SK-N-SH (cell line): ENCODE measurements at regions not wholly inside any gene's neighbourhood (a gene's known extent, or its start where the extent isn't known, plus 50 kb on each side); places are given as distances from the start of the nearest gene placed in this dataset.

Source experiments
- CTCF ChIA-PET: fragments of 300-600, 350-600 bp; formaldehyde crosslinking; extraction: SDS; loops from one replicate; lab custom pipeline; 2021; lab: Yijun Ruan, JAX
- POLR2A ChIA-PET: fragments of 350-600 bp; sonication (Branson Sonifier 250); formaldehyde crosslinking; extraction: SDS; loops from one replicate; lab custom pipeline; 2020; ENCODE audit warnings: antibody characterized with exemption, inconsistent platforms; lab: Yijun Ruan, JAX
- DNase-seq: peaks from one replicate; pipeline ENCODE4 v3.0.0; 2012
- H2AFZ ChIP-seq: fragments of 200-600 bp; sonication (generic); 2 replicates; pipeline ENCODE4 v1.8.1; 2016; ENCODE audit warnings: antibody characterized with exemption, mild to moderate bottlenecking, low read depth
- H3F3A ChIP-seq: fragments of 200-600 bp; sonication (generic); replicated peaks from 2 replicates; pipeline ENCODE3; 2016; ENCODE audit warnings: antibody characterized with exemption, mild to moderate bottlenecking; ENCODE audit not compliant: insufficient read depth
- H3K27ac ChIP-seq, 2 experiments: fragments of 200-500 bp in 1 of 2; fragments of 200-600 bp in 1 of 2; sonication (Bioruptor generic) in 1 of 2; sonication (generic), shearing (Covaris generic) in 1 of 2; 2 replicates each; pipeline versions ENCODE4 v1.5.1 to v1.6.1; 2014 to 2016; ENCODE audit warnings: low read depth in 2 of 2, inconsistent platforms in 1 of 2, low read length in 1 of 2, mild to moderate bottlenecking in 1 of 2, mixed read lengths in 1 of 2
- H3K27me3 ChIP-seq: fragments of 200-600 bp; sonication (generic), shearing (Covaris generic); 2 replicates; pipeline ENCODE4 v1.6.1; 2016; ENCODE audit warnings: mixed run types; ENCODE audit not compliant: insufficient read depth
- H3K36me3 ChIP-seq, 2 experiments: fragments of 200-500 bp in 1 of 2; fragments of 200-600 bp in 1 of 2; sonication (Bioruptor generic) in 1 of 2; sonication (generic) in 1 of 2; replicated peaks in 1 of 2; 2 replicates each; pipeline versions ENCODE3 to v1.5.1; 2014 to 2016; ENCODE audit warnings: low read length in 1 of 2, mild to moderate bottlenecking in 1 of 2; ENCODE audit not compliant: insufficient read depth in 2 of 2, control insufficient read depth in 1 of 2
- H3K4me1 ChIP-seq, 2 experiments: fragments of 200-500 bp in 1 of 2; fragments of 200-600 bp in 1 of 2; sonication (Bioruptor generic) in 1 of 2; sonication (generic), shearing (Covaris generic) in 1 of 2; 2 replicates each; pipeline versions ENCODE4 v1.5.1 to v1.6.1; 2014 to 2016; ENCODE audit warnings: low read depth in 1 of 2, low read length in 1 of 2, mixed run types in 1 of 2; ENCODE audit not compliant: insufficient read depth in 2 of 2, control insufficient read depth in 1 of 2
- H3K4me2 ChIP-seq: fragments of 200-600 bp; sonication (generic), shearing (Covaris generic); 2 replicates; pipeline ENCODE4 v1.6.1; 2017; ENCODE audit warnings: mixed run types
- H3K4me3 ChIP-seq, 2 experiments: fragments of 200-500 bp in 1 of 2; fragments of 200-600 bp in 1 of 2; sonication (Bioruptor generic) in 1 of 2; sonication (generic), shearing (Covaris generic) in 1 of 2; 2 replicates each; pipeline versions ENCODE4 v1.5.1 to v1.8.1; 2014 to 2016; ENCODE audit warnings: low read depth in 2 of 2, inconsistent platforms in 1 of 2, low read length in 1 of 2, mild to moderate bottlenecking in 1 of 2, mixed read lengths in 1 of 2, moderate library complexity in 1 of 2
- H3K79me2 ChIP-seq: fragments of 200-600 bp; sonication (generic); 2 replicates; pipeline ENCODE4 v1.8.1; 2017; ENCODE audit warnings: mild to moderate bottlenecking; ENCODE audit not compliant: insufficient read depth
- H3K9ac ChIP-seq: fragments of 200-600 bp; sonication (generic); 2 replicates; pipeline ENCODE4 v1.6.1; 2017; ENCODE audit warnings: mixed run types
- H3K9me2 ChIP-seq: fragments of 200-600 bp; sonication (generic); 2 replicates; pipeline ENCODE4 v1.6.1; 2017; ENCODE audit warnings: mixed run types
- H3K9me3 ChIP-seq: fragments of 200-600 bp; sonication (generic); 2 replicates; pipeline ENCODE4 v1.6.1; 2017; ENCODE audit warnings: mixed run types, mild to moderate bottlenecking, moderate library complexity
- H4K20me1 ChIP-seq: fragments of 200-600 bp; sonication (generic); 2 replicates; pipeline ENCODE4 v1.6.1; 2017; ENCODE audit warnings: mild to moderate bottlenecking, mixed run types; ENCODE audit not compliant: insufficient read depth
- CTCF ChIP-seq: fragments of 200-600 bp; sonication (generic); IDR thresholded peaks from 2 replicates; pipeline ENCODE4 v1.6.1; 2017; ENCODE audit warnings: antibody characterized with exemption, mild to moderate bottlenecking, moderate library complexity
- ELF1 ChIP-seq: IDR thresholded peaks from 2 replicates; pipeline ENCODE4 v1.4.0; 2012
- EZH2phosphoT487 ChIP-seq: fragments of 200-600 bp; sonication (generic); IDR thresholded peaks from 2 replicates; pipeline ENCODE4 v1.6.1; 2017; ENCODE audit warnings: low read depth, mixed run types, mild to moderate bottlenecking, antibody characterized with exemption, moderate library complexity, borderline replicate concordance
- FOXJ3 ChIP-seq: sonication (generic); formaldehyde crosslinking; IDR thresholded peaks from 2 replicates; pipeline ENCODE4 v1.5.1; 2020; ENCODE audit warnings: mild to moderate bottlenecking, missing genetic modification reagents
- MAX ChIP-seq: IDR thresholded peaks from 2 replicates; pipeline ENCODE4 v1.4.0; 2012; ENCODE audit warnings: low read depth
- MXI1 ChIP-seq: IDR thresholded peaks from 2 replicates; pipeline ENCODE4 v1.6.1; 2012; ENCODE audit warnings: mild to moderate bottlenecking, low read depth, low read length, improper control_type of control experiment
- TEAD4 ChIP-seq: IDR thresholded peaks from 2 replicates; pipeline ENCODE4 v1.4.0; 2012; ENCODE audit warnings: mild to moderate bottlenecking, borderline replicate concordance; ENCODE audit not compliant: insufficient read depth
- USF2 ChIP-seq: fragments of 150-350 bp; IDR thresholded peaks from 2 replicates; pipeline ENCODE4 v1.6.1; 2017; ENCODE audit warnings: antibody characterized with exemption, low read length, low read depth, borderline replicate concordance
- ZBTB33 ChIP-seq: IDR thresholded peaks from 2 replicates; pipeline ENCODE4 v1.4.0; 2012; ENCODE audit warnings: low read depth, borderline replicate concordance
- WGBS: methylation state at CpG from one replicate; pipeline ENCODE4 v1.1.6; 2017; ENCODE audit warnings: low lambda C conversion rate; 5-methylcytosine and 5-hydroxymethylcytosine counted together

- Histone ChIP-seq H2AFZ (no peak overlapping the region), H3K27ac (no peak overlapping the region), H3K4me3 (no peak overlapping the region), H3K79me2 (no peaks in the 10 kb centered on the region), H3K9me2 (no peaks in the 10 kb centered on the region), H3K4me1 (peaks cover 0 to 4% of the 10 kb centered on the region in 2 experiments; a peak in 2 of 4 replicates)
- DNase-seq = no peak
- POLR2A ChIA-PET = no interaction called here
- TF ChIP-seq MAX (no peak), FOXJ3 (no peak), ELF1 (no peak), CTCF (no peak), MXI1 (no peak), USF2 (no peak), TEAD4 (no peak), EZH2phosphoT487 (no peak), ZBTB33 (no peak)
- TF ChIP-seq, all 33 proteins: peak for 0
- CTCF ChIA-PET = no interaction called here
- Histone ChIP-seq H3K9ac (no peak overlapping the region), H4K20me1 (no peaks in the 10 kb centered on the region), H3K27me3 (peaks cover 7% of the 10 kb centered on the region; the same call in 1 of the 2 replicates), H3K36me3 (no peaks in the 10 kb centered on the region), H3K4me2 (no peak overlapping the region), H3F3A (no peaks in the 10 kb centered on the region), H3K9me3 (no peaks in the 10 kb centered on the region)
- WGBS = 85% methylated on average over 5 of the region's 10 CpGs
Measured at GRCh38 chr22:27372969-27373670, 428.4 kb downstream of the MN1 start.
